NCI-H1436 treated with DMSO at 0.1 percent for 48 hours (cell line): ENCODE measurements at regions not wholly inside any gene's neighbourhood (a gene's known extent, or its start where the extent isn't known, plus 50 kb on each side); places are given as distances from the start of the nearest gene placed in this dataset.

Source experiments
- DNase-seq: peaks from one replicate; lab custom pipeline; 2025; lab: John Stamatoyannopoulos, UW

GRCh38 chr18:24627644-24628315, 167.3 kb downstream of the HRH4 start:
- no peak for DNase-seq

GRCh38 chr18:24628326-24628725, 167.9 kb downstream of the HRH4 start:
- no peak for DNase-seq

GRCh38 chr18:24629921-24630320, 169.5 kb downstream of the HRH4 start:
- no peak for DNase-seq

GRCh38 chr18:24630346-24630880, 170.0 kb downstream of the HRH4 start:
- no peak for DNase-seq

GRCh38 chr18:24631243-24632025, 171.0 kb downstream of the HRH4 start:
- peak; percentile 18 for DNase-seq

GRCh38 chr18:24632158-24632988, 171.9 kb downstream of the HRH4 start:
- peak; percentile 90 for DNase-seq

- DNase-seq: no peak
These were observed 172.7 kb downstream of the HRH4 start for GRCh38 chr18:24633121-24633520.

- DNase-seq: no peak
These were observed 189.1 kb downstream of the HRH4 start for GRCh38 chr18:24649571-24649970.

- no peak for DNase-seq
These were observed 191.0 kb downstream of the HRH4 start for GRCh38 chr18:24651434-24651833.

- DNase-seq: no peak
These were observed 195.6 kb downstream of the HRH4 start for GRCh38 chr18:24656050-24656449.

GRCh38 chr18:24656551-24657443, 196.4 kb downstream of the HRH4 start:
- peak; percentile 67 for DNase-seq

GRCh38 chr18:24657444-24657842, 197.0 kb downstream of the HRH4 start:
- no peak for DNase-seq

GRCh38 chr18:24658302-24658701, 197.9 kb downstream of the HRH4 start:
- DNase-seq: no peak

GRCh38 chr18:24659827-24660720, 199.6 kb downstream of the HRH4 start:
- no peak for DNase-seq

- DNase-seq: no peak
These were observed 200.5 kb downstream of the HRH4 start for GRCh38 chr18:24660956-24661355.

GRCh38 chr18:24662412-24662821, 202.0 kb downstream of the HRH4 start:
- no peak for DNase-seq

- no peak for DNase-seq
These were observed 202.6 kb downstream of the HRH4 start for GRCh38 chr18:24663026-24663425.

- DNase-seq: no peak
These were observed 208.6 kb downstream of the HRH4 start for GRCh38 chr18:24669015-24669414.

GRCh38 chr18:24669502-24669901, 209.1 kb downstream of the HRH4 start:
- DNase-seq: no peak
